ENCODE measurements at regions not wholly inside any gene's neighbourhood (a gene's known extent, or its start where the extent isn't known, plus 50 kb on each side); places are given as distances from the start of the nearest gene placed in this dataset.

DNA sequence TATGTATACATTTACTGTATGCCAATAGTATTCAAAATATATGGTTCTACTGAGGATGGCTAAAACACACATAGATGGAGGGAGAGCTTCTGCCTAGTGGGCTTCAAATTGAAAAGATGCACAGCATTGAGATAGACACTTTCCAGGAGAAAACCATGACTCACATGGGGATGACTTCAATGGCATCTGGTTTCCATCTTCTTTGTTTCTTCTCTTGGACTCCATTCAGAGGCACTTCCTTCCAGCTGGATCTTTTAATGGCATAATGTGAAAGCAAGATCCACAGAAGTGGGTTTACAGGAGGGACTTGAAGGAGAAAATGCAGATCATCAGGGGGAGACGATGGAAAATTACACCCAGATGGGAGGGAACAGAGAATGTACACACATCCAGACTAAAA is 84.9 kb downstream of the ZNF365 start:
- H3K4me3 ChIP-seq, result no peak overlapping the region
- TF ChIP-seq POLR2A (IDR thresholded peaks at IDR 0.05), result no peak
- TF ChIP-seq, protein P1, sequence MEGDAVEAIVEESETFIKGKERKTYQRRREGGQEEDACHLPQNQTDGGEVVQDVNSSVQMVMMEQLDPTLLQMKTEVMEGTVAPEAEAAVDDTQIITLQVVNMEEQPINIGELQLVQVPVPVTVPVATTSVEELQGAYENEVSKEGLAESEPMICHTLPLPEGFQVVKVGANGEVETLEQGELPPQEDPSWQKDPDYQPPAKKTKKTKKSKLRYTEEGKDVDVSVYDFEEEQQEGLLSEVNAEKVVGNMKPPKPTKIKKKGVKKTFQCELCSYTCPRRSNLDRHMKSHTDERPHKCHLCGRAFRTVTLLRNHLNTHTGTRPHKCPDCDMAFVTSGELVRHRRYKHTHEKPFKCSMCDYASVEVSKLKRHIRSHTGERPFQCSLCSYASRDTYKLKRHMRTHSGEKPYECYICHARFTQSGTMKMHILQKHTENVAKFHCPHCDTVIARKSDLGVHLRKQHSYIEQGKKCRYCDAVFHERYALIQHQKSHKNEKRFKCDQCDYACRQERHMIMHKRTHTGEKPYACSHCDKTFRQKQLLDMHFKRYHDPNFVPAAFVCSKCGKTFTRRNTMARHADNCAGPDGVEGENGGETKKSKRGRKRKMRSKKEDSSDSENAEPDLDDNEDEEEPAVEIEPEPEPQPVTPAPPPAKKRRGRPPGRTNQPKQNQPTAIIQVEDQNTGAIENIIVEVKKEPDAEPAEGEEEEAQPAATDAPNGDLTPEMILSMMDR (IDR thresholded peaks at IDR 0.05), result no peak
- H3K4me1 ChIP-seq, result no peaks in the 10 kb centered on the region
- no peaks in the 10 kb centered on the region for H3K9me3 ChIP-seq
- intact Hi-C loops (cut with DNase I; ENCODE audit: low total_unique reads), result no loop called here
- H3K36me3 ChIP-seq (ENCODE audit: low read depth, missing control alignments), result no peaks in the 10 kb centered on the region
- no peak overlapping the region for H3K27ac ChIP-seq
- no peaks in the 10 kb centered on the region for H3K27me3 ChIP-seq
- 48 to 74% methylated on average over 1 of the region's 1 CpG for WGBS, 2 donors
- DNase-seq, result no peak

DNA sequence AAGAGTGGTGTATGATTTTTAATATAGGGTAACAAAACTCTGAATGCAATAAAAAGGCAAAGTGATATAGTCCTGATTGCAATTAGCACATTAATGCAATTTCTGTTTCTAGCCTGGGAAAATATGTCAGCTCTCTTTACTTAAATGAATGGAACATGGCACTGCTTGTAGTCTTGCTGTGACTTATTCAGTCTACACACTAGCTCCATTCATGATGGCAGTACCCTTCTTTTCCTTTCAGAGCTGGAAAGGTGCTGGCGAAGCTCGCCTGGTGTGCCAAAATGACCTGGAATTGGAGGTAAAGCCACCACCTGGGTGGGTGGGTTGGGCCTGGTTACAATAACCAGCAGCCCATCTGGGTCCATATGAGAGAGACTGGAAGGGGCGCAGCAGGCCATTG is 85.3 kb downstream of the ZNF365 start:
- no peaks in the 10 kb centered on the region for H3K27me3 ChIP-seq
- no peaks in the 10 kb centered on the region for H3K36me3 ChIP-seq (ENCODE audit: low read depth, missing control alignments)
- WGBS, 2 donors, result 95 to 96% methylated on average over 3 of the region's 3 CpGs
- no peak for DNase-seq
- TF ChIP-seq, protein P1 (IDR thresholded peaks at IDR 0.05), result no peak
- no peak for TF ChIP-seq POLR2A (IDR thresholded peaks at IDR 0.05)
- no peaks in the 10 kb centered on the region for H3K9me3 ChIP-seq
- H3K4me1 ChIP-seq, result no peaks in the 10 kb centered on the region
- no peak overlapping the region for H3K4me3 ChIP-seq
- intact Hi-C loops (cut with DNase I; ENCODE audit: low total_unique reads), result no loop called here
- no peak overlapping the region for H3K27ac ChIP-seq

DNA sequence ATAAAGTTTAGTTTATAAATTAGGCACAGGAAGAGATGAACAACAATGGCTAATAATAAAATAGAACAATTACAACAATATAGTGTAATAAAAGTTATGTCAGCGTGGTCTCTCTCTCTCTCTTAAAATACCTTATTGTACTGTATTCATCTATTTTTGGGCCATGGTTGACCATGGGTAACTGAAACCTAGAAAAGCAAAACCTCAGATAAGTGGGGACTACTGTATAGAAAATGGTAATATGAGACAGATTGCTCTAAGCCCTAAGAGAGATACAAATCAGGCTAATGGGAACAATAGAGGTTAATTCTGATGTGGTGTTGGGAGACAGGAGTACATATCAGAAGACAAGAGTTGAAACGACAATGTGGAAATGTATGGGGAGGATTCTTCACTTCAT is 86.2 kb downstream of the ZNF365 start:
- Histone ChIP-seq H3K27me3 (no peaks in the 10 kb centered on the region), H3K9me3 (no peaks in the 10 kb centered on the region), H3K36me3 (ENCODE audit: low read depth, missing control alignments) (no peaks in the 10 kb centered on the region), H3K4me3 (no peak overlapping the region), H3K4me1 (no peaks in the 10 kb centered on the region), H3K27ac (no peak overlapping the region)
- 89 to 92% methylated on average over 2 of the region's 2 CpGs for WGBS, 2 donors
- no peak for DNase-seq
- no peak for TF ChIP-seq POLR2A (IDR thresholded peaks at IDR 0.05)
- TF ChIP-seq, protein P1 (IDR thresholded peaks at IDR 0.05), result no peak
- intact Hi-C loops (cut with DNase I; ENCODE audit: low total_unique reads), result no loop called here

DNA sequence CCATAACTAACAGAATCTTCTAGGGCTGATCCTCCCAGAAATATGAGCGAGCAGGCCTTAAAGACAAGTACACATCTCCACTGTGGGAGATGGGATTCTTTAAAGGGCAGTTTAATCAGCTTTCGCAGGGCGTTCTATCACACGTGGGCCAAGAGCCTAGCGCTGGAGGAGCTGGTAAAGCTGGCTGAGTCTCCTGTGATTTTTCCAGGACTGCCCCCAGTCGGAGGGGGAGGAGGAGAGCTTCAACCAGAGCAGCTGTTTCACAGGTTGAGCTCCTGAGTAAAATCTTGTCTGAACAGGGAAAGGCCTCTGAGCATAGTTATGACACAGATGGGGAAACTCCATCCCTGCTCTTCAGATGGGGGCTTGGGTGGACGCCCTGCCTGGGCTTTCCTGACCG is 87.0 kb downstream of the ZNF365 start:
- no peaks in the 10 kb centered on the region for H3K36me3 ChIP-seq (ENCODE audit: low read depth, missing control alignments)
- DNase-seq, result no peak
- TF ChIP-seq, protein P1 (IDR thresholded peaks at IDR 0.05), result no peak
- no peak for TF ChIP-seq POLR2A (IDR thresholded peaks at IDR 0.05)
- H3K9me3 ChIP-seq, result no peaks in the 10 kb centered on the region
- H3K27me3 ChIP-seq, result no peaks in the 10 kb centered on the region
- no peak overlapping the region for H3K27ac ChIP-seq
- WGBS, 2 donors, result 79 to 82% methylated on average over 8 of the region's 8 CpGs
- H3K4me3 ChIP-seq, result no peak overlapping the region
- intact Hi-C loops (cut with DNase I; ENCODE audit: low total_unique reads), result no loop called here
- H3K4me1 ChIP-seq, result no peaks in the 10 kb centered on the region

DNA sequence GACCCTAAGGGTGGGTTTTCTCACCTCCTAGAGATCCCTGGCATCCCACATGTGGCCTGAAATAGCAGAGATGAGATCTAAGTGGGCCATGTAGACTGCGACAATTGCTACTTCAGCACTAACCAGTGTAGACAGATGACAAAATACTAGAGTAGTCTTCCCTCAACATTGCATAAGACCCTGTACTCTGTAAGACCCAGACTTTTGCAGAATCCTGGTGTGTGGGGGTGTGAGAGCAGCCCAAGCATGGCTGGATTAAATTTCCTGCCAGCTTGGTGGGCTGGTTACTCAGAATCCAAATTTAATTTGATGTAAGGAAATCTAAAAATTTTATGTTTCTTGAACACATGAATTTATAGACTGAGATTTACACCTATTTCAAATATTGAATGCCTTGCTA is 88.3 kb downstream of the ZNF365 start:
- Histone ChIP-seq H3K27ac (no peak overlapping the region), H3K4me1 (no peaks in the 10 kb centered on the region), H3K4me3 (no peak overlapping the region), H3K36me3 (ENCODE audit: low read depth, missing control alignments) (no peaks in the 10 kb centered on the region), H3K9me3 (no peaks in the 10 kb centered on the region), H3K27me3 (no peaks in the 10 kb centered on the region)
- intact Hi-C loops (cut with DNase I; ENCODE audit: low total_unique reads), result no loop called here
- no peak for TF ChIP-seq POLR2A (IDR thresholded peaks at IDR 0.05)
- TF ChIP-seq, protein P1 (IDR thresholded peaks at IDR 0.05), result no peak
- no peak for DNase-seq
- WGBS, 2 donors, result 89 to 100% methylated on average over 1 of the region's 1 CpG

All from testis (tissue), 2 donors.